HG03064 (cell line): ENCODE measurements at regions not wholly inside any gene's neighbourhood (a gene's known extent, or its start where the extent isn't known, plus 50 kb on each side); places are given as distances from the start of the nearest gene placed in this dataset.

Experiments used
- ATAC-seq: cut with Tn5 transposase; IDR thresholded peaks from one replicate; pipeline ENCODE4 v1.9.1; 2021; ENCODE audit warnings: low read depth; ENCODE audit not compliant: unreplicated experiment

DNA sequence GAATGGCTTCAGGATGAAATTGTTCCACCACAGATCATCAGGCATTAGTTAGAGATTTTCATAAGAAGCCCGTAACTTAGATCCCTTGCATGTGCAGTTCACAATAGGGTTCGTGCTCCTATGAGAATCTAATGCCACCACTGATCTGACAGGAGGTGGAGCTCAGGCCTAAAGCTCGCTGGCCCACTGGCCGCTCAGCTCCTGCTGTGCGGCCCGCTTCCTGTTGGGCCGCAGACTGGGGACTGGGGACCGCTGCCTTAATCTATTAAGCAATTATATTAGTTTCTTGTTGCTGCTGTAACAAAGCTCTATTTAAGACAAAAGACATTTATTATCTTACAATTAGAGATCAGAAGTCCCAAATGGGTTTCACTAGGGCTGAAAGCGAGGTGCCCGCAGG is 205.6 kb downstream of the LARP7 start:
- no peak for ATAC-seq

DNA sequence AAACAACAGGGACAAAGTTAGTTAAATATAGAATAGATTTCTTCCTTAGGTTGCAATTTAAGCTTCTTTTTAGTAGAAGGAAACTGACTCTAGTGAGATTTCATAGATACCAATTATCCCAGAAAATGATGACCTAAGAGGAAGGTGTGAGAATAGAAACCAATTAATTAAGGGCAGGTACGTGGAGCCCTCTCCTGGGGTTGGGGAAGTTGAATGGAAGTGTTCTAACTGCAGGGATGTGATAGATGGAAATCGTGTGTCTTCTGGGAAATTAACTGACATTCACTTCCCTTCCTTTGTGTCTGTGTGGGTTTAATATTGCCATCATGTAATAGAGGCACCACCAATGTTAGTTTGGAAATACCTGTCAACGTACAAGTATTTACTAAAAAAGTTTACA is 204.1 kb upstream of the ANK2 start:
- ATAC-seq, result no peak

DNA sequence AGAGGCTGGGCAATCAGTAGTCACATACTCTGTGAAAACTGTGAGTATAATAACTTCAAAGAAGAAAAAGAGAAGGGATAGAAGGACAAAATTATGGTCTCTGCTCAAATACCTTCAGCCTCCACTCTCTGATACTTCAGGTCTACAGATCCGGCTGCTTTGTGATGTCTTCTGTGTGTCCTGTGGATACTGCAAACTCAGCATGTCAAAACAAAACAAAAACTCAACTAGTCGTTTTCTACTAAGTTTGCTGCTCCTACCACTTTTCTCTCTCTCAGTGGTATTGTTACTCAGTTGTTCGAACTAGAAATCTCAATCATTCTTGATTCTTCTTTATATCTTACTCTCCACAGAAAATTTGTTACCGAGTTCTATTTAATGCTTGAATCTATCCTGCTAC is 202.4 kb upstream of the ANK2 start:
- no peak for ATAC-seq

DNA sequence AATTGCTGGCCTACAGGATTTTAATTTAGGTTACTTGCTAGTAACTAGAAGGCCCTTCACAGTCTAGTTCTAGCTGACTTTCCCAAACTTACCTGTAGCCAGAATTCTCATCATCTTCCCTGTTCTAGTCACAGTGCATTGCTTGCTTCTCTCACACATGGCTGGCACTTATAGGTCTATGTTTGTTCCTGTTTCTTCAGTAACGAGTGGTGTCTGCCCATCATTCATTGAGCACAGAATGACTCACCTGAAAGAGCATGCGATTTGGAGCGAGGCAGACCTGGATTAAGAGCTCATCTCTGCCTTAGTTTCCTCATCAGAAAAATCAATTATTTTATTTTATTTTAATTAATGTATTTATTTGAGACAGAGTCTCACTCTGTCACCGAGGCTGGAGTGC is 201.7 kb upstream of the ANK2 start:
- ATAC-seq, result no peak

DNA sequence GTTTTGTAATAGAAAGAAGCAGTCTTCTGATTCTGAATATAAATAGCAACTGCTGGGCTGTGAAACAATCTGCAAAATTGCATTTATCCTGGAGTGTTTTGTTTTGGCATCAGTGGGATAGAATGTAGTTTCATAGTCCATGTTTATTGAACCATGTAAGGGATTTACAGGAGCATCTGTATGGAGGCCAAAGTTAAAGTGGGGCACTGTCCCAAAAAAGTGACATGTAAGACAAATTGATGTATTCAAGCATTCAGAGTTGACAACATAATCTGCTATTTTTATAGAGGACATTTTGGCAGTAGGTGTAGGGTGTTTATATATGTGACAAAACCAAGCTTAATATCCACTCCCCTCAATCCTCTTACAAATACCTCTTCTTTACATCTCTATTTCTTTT is 200.5 kb upstream of the ANK2 start:
- ATAC-seq, result no peak

DNA sequence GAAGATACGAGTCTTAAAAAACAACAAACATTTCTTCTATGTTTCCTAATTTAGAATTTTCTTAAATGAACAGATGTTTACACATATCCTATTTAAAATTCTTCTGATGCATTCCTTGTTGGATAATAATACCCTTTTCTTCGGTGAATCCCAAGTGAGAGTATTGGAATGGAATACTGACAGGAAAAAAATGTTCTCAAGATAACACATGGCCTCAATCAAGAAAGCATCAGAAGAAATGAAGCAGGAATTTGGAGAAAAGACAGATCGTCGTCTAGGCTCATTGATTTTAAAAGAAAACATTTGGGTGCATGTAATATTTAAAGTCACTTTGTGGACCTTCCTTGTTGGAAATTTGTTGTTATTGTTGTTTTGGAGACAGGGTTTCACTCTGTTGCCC is 196.9 kb upstream of the ANK2 start:
- ATAC-seq, result no peak

GRCh38 chr4:112853662-112854256 is 195.7 kb upstream of the ANK2 start:
- ATAC-seq, result no peak

- ATAC-seq, result no peak
These were observed 195.0 kb upstream of the ANK2 start for GRCh38 chr4:112854420-112854819.

DNA sequence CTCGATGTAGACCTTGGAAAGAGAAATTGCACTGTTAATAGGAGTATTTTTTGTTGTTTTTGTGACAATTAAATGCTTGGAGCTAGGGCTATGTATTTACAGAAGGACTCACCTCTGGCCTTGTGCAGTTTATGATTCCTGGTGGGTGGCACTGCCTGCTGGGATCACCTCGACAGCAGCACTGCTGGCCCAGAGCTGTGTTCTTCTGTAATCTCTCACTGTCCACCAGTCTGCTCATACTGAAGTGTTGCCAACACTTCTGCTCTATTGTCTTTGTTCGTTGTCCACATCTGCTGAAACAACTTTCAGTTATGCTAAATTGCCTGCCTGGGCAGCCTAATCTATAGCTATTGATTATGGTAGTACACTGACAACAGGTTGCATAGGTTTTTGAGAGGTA is 194.4 kb upstream of the ANK2 start:
- ATAC-seq, result no peak

DNA sequence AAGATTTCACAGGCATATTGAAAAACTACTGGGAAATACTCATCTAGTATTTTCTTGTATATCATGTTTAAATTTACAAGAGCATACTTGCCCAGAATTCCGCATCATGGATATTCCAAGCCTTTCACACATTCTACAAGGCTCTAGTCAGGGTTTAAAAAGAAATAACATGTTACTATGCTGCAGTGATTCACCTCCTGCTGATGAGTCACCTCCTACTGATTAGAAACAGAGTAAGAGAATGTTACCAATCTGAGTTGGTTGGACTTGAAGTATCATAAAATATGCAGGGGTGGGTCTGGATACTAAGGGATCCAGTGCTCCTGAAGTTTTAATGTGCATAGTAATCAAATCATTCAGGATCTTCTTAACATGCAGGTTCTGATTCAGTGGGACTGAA is 192.0 kb upstream of the ANK2 start:
- no peak for ATAC-seq

DNA sequence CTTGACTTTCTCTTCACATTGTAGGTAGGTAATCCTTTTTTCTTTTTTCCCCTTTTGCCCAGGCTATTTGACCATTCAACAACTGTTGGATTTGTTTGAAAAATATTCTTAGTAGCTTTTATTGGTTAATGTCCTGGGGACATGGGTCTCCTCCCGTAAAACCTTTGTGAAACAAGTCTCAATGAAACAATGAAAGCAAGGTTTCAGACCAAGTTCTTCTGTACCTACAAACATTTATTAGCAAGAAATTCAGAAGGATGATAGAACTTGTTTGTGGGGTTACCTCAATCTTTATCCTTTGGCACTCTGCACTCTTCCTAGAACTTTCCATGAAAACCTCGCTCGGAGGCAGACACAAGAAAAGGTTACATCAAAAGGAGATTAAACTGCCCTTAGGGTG is 190.7 kb upstream of the ANK2 start:
- ATAC-seq, result no peak

- ATAC-seq, result no peak
These were observed 189.8 kb upstream of the ANK2 start for GRCh38 chr4:112859456-112860184.

GRCh38 chr4:112860830-112861690 is 188.4 kb upstream of the ANK2 start:
- ATAC-seq, result no peak

- no peak for ATAC-seq
These were observed 187.5 kb upstream of the ANK2 start for GRCh38 chr4:112861691-112862674.

DNA sequence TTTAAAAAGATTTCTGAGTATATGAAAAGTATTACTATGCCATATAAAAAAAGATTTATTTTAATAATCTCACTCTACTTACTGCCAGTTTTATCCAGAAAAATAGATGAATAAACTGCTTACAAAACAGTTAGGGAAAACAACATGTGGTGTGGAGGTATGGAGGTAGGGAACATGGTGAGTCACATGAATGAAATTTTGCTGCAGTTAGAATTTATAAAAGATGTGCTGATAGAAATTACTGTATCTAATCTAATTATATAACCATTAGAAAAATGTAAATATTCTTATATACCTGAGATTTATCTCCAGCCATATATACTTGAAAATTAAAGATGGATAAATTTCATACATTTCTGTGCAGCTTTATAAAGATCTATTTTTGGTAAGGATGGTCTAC is 184.0 kb upstream of the ANK2 start:
- no peak for ATAC-seq

- ATAC-seq, result no peak
These were observed 173.1 kb upstream of the ANK2 start for GRCh38 chr4:112876316-112876715.

DNA sequence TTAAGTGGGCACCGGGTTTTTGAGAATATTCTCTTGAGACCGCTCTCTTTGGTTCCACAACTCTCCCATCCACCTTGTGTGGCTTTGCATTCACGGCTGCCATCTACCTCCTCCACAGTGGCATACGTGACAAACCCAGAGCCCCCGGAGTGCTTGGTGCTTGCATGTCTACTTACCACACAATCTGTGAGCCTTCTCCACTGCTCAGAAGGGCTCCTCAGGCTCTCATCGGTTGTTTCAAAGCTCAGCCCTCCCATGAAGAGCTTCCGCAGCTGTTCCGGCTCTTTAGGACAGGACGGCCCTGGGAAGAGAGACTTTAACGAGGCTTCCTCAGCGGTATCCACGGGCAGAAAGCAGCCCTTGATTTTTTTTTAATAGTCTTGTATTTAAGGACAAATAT is 167.6 kb upstream of the ANK2 start:
- ATAC-seq, result no peak

GRCh38 chr4:112882286-112882685 is 167.2 kb upstream of the ANK2 start:
- ATAC-seq, result no peak

- no peak for ATAC-seq
These were observed 165.0 kb upstream of the ANK2 start for GRCh38 chr4:112884406-112884805.

DNA sequence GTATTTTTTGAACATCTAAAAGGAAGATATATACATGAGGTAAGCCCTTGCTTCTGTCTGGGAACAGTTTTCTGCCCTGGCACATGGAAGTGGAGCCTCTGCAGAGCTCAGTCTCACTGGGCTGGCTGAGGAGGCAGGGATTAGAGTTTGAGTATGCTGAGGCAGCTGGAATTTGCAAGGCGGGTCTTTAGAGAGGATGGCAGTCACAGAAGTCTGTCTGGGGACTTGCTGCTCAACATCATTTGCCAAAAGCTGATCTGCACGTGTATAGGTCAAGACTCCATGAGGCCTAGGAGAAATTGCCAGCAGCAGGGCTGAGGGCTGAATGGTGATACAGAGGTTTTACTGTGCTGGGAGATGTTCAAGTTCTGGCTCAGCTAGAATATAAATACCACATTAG is 163.6 kb upstream of the ANK2 start:
- no peak for ATAC-seq

GRCh38 chr4:112888622-112889021 is 160.8 kb upstream of the ANK2 start:
- no peak for ATAC-seq
